ENCODE measurements at regions not wholly inside any gene's neighbourhood (a gene's known extent, or its start where the extent isn't known, plus 50 kb on each side); places are given as distances from the start of the nearest gene placed in this dataset.

- Histone ChIP-seq H3K4me3 (ENCODE audit: low read depth, low read length, poor library complexity, severe bottlenecking) (no peak overlapping the region), H3K4me1 (ENCODE audit: insufficient read depth, low read length, poor library complexity, severe bottlenecking) (peaks cover 60% of the 10 kb centered on the region), H3K27ac (ENCODE audit: low read depth, low read length, poor library complexity, severe bottlenecking) (peak overlapping the region; percentile 94), H3K9me3 (ENCODE audit: low read depth, low read length, poor library complexity, severe bottlenecking) (no peaks in the 10 kb centered on the region), H3K36me3 (ENCODE audit: insufficient read depth, low read length, poor library complexity, severe bottlenecking) (no peaks in the 10 kb centered on the region), H3K27me3 (replicated peaks; ENCODE audit: insufficient read depth, low read depth, low read length, poor library complexity) (no peaks in the 10 kb centered on the region)
- intact Hi-C loops (cut with micrococcal nuclease; ENCODE audit: unreplicated experiment), result loop anchor here (5.0 to 10.0 kb wide), 2 partner anchors 99 to 147 kb away; no protein-coding TSS in a partner anchor
- ChIA-PET CTCF (interaction anchor here (0.5 to 1.3 kb wide), 2 partner anchors 143 to 367 kb away, joined by 3 read pairs; no protein-coding TSS in a partner anchor), POLR2A (ENCODE audit: low non-redundant PET) (interaction anchor here (0.7 kb wide), 2 partner anchors 26 to 142 kb away, joined by 4 read pairs; no protein-coding TSS in a partner anchor)
- peak; percentile 92 for DNase-seq (ENCODE audit: low spot score)
- no TSS peak for BruUV-seq (replicated peaks)
- no peak for TF ChIP-seq EZH2 (IDR thresholded peaks at IDR 0.05; ENCODE audit: borderline replicate concordance, low read depth, low read length, poor library complexity, severe bottlenecking)
- no peak for TF ChIP-seq CTCF (conservative IDR thresholded peaks at IDR 0.05; ENCODE audit: low read depth, low read length)
These were observed 253.5 kb upstream of the ZPLD1 start for GRCh38 chr3:102181175-102181920.

DNA sequence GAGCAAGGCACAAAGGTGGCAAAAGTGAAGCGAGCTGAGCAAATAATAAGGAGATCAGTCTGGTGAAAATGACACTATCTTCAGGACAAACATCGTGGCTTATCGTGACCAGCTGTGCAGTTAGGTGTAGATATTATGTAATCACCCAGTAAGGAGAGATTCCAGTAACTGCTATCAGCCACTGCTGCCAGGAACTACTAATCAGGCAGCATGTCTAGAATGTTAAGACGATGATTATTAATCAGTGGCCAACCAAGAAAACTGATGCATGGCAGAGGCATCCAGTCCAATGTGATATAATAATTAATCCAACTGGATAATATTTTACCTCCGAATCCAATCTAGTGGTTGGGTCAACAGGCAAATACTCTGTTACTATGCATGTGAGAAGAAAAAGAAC is 252.7 kb upstream of the ZPLD1 start:
- BruUV-seq (replicated peaks), result no TSS peak
- peak overlapping the region; percentile 94 for H3K27ac ChIP-seq (ENCODE audit: low read depth, low read length, poor library complexity, severe bottlenecking)
- no peaks in the 10 kb centered on the region for H3K27me3 ChIP-seq (replicated peaks; ENCODE audit: insufficient read depth, low read depth, low read length, poor library complexity)
- intact Hi-C loops (cut with micrococcal nuclease; ENCODE audit: unreplicated experiment), result loop anchor here (5.0 to 10.0 kb wide), 2 partner anchors 100 to 147 kb away; no protein-coding TSS in a partner anchor
- CTCF ChIA-PET, result interaction anchor here (1.3 kb wide), 1 partner anchor 368 kb away, joined by 3 read pairs; no protein-coding TSS in a partner anchor
- POLR2A ChIA-PET (ENCODE audit: low non-redundant PET), result interaction anchor here (0.7 kb wide), 1 partner anchor 25 kb away, joined by 4 read pairs; no protein-coding TSS in a partner anchor
- TF ChIP-seq CTCF (conservative IDR thresholded peaks at IDR 0.05; ENCODE audit: low read depth, low read length), result no peak
- TF ChIP-seq EZH2 (IDR thresholded peaks at IDR 0.05; ENCODE audit: borderline replicate concordance, low read depth, low read length, poor library complexity, severe bottlenecking), result no peak
- DNase-seq (ENCODE audit: low spot score), result peak; percentile 50
- H3K9me3 ChIP-seq (ENCODE audit: low read depth, low read length, poor library complexity, severe bottlenecking), result no peaks in the 10 kb centered on the region
- no peaks in the 10 kb centered on the region for H3K36me3 ChIP-seq (ENCODE audit: insufficient read depth, low read length, poor library complexity, severe bottlenecking)
- peaks cover 60% of the 10 kb centered on the region for H3K4me1 ChIP-seq (ENCODE audit: insufficient read depth, low read length, poor library complexity, severe bottlenecking)
- H3K4me3 ChIP-seq (ENCODE audit: low read depth, low read length, poor library complexity, severe bottlenecking), result no peak overlapping the region

DNA sequence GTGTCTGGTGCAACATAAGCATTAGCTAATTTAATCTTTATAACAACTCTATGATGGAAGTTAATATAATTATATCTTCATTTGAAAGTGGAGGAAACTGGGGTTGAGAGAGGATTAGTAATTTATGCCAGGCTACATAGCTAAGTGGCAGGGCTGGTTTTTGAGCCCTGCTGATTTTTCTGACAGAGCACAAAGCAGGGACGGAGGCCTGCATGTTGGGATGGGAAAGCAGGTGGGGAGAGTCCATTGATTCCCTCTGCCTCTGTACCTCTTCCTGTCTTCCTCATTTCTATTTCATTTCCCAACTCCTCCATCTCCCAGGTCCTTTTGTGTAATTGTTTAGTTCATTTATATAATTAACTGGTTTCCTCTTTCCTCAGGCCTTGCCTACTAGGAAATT is 251.6 kb upstream of the ZPLD1 start:
- Histone ChIP-seq H3K27ac (ENCODE audit: low read depth, low read length, poor library complexity, severe bottlenecking) (peak overlapping the region; percentile 55), H3K4me1 (ENCODE audit: insufficient read depth, low read length, poor library complexity, severe bottlenecking) (peaks cover 59% of the 10 kb centered on the region), H3K36me3 (ENCODE audit: insufficient read depth, low read length, poor library complexity, severe bottlenecking) (no peaks in the 10 kb centered on the region), H3K27me3 (replicated peaks; ENCODE audit: insufficient read depth, low read depth, low read length, poor library complexity) (no peaks in the 10 kb centered on the region), H3K9me3 (ENCODE audit: low read depth, low read length, poor library complexity, severe bottlenecking) (no peaks in the 10 kb centered on the region), H3K4me3 (ENCODE audit: low read depth, low read length, poor library complexity, severe bottlenecking) (no peak overlapping the region)
- CTCF ChIA-PET, result interaction anchor here (1.0 kb wide), 1 partner anchor 46 kb away, joined by 4 read pairs; no protein-coding TSS in a partner anchor
- intact Hi-C loops (cut with micrococcal nuclease; ENCODE audit: unreplicated experiment), result loop anchor here (5.0 to 10.0 kb wide), 2 partner anchors 101 to 148 kb away; no protein-coding TSS in a partner anchor
- TF ChIP-seq EZH2 (IDR thresholded peaks at IDR 0.05; ENCODE audit: borderline replicate concordance, low read depth, low read length, poor library complexity, severe bottlenecking), result no peak
- no peak for TF ChIP-seq CTCF (conservative IDR thresholded peaks at IDR 0.05; ENCODE audit: low read depth, low read length)
- POLR2A ChIA-PET (ENCODE audit: low non-redundant PET), result no interaction called here
- no TSS peak for BruUV-seq (replicated peaks)
- peak; percentile 39 for DNase-seq (ENCODE audit: low spot score)

All from A673 (cell line).